ENCODE measurements at regions not wholly inside any gene's neighbourhood (a gene's known extent, or its start where the extent isn't known, plus 50 kb on each side); places are given as distances from the start of the nearest gene placed in this dataset.
"Not testable (repeated sequence)": the region's sequence is repeated elsewhere in the genome, so short reads cannot be mapped to it uniquely, and the experiment has no call there.

GRCh38 chr9:101840694-101841188 is 102.3 kb upstream of the GRIN3A start:
- FAIRE-seq, result no peak

GRCh38 chr9:101838988-101839387 is 100.5 kb upstream of the GRIN3A start:
- not testable (repeated sequence) for FAIRE-seq

GRCh38 chr9:101836021-101836420 is 97.6 kb upstream of the GRIN3A start:
- FAIRE-seq, result no peak

- FAIRE-seq, result no peak
These were observed 94.0 kb upstream of the GRIN3A start for GRCh38 chr9:101832486-101832885.

GRCh38 chr9:101821450-101821849 is 83.0 kb upstream of the GRIN3A start:
- FAIRE-seq, result not testable (repeated sequence)

- FAIRE-seq, result not testable (repeated sequence)
These were observed 82.5 kb upstream of the GRIN3A start for GRCh38 chr9:101820983-101821382.

GRCh38 chr9:101814064-101814463 is 75.6 kb upstream of the GRIN3A start:
- no peak for FAIRE-seq

GRCh38 chr9:101807879-101808278 is 69.4 kb upstream of the GRIN3A start:
- not testable (repeated sequence) for FAIRE-seq

- no peak for FAIRE-seq
These were observed 57.6 kb upstream of the GRIN3A start for GRCh38 chr9:101796044-101796443.

- FAIRE-seq, result no peak
These were observed 56.7 kb upstream of the GRIN3A start for GRCh38 chr9:101795147-101795546.

GRCh38 chr9:101792475-101792874 is 54.0 kb upstream of the GRIN3A start:
- FAIRE-seq, result no peak

GRCh38 chr9:101791938-101792337 is 53.5 kb upstream of the GRIN3A start:
- FAIRE-seq, result no peak

GRCh38 chr9:101791533-101791932 is 53.1 kb upstream of the GRIN3A start:
- no peak for FAIRE-seq

All from TTC549 (cell line).